Stimulated activated naive CD8-positive, alpha-beta T cell treated with anti-CD3 and anti-CD28 coated beads, Interleukin-15, Interleukin-2, amounts not matched to agents 100 U/mL and 50 U/mL, for 24 hours (primary cell): ENCODE measurements at regions not wholly inside any gene's neighbourhood (a gene's known extent, or its start where the extent isn't known, plus 50 kb on each side); places are given as distances from the start of the nearest gene placed in this dataset.

Source experiments
- ATAC-seq: fragments of 150-1000 bp; cut with Tn5 transposase; one replicate; pipeline ENCODE4 v1.10.0; 2021
- DNase-seq: peaks from one replicate; pipeline ENCODE4 v3.0.0; 2021

DNA sequence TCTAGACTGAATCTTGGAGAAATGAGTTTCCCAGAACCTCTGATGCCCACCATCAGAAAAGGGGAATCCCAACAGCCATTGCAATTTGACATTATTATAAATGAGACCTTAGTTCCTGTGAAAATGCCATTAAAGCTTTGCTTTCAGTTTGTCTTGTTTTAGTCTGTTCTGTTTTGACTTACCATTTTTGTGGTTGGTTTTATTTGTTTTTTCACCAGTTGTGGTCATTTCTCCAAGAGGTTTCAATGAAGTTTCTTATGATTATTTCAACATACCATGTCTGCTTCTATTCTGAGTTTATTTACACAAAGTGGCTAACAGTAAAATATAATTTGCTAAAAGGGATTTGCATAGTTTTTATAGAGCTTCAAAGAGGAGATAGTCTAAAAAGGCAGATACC lies 175.0 kb upstream of the MCTP2 start:
- DNase-seq, result no peak

DNA sequence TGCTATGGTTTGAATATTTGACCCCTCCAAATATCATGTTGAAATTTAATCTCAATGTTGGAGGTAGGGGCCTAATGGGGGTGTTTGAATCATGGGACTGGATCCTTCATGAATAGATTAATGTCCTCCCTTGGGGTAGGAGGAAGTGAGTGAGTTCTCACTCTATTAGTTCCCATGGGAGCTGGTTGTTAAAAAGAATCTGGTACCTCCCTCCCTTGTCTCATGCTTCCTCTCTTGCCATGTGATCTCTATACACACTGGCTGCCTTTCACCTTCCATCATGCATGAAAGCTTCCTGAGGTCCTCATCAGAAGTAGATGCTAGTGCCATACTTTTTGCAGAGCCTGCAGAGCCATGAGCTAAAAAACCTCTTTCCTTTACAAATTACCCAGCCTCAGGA lies 177.7 kb upstream of the MCTP2 start:
- DNase-seq (no peak), ATAC-seq (no peak)

More for the DNA sequence above, 175.0 kb upstream of the MCTP2 start:
- ATAC-seq, result no peak

DNA sequence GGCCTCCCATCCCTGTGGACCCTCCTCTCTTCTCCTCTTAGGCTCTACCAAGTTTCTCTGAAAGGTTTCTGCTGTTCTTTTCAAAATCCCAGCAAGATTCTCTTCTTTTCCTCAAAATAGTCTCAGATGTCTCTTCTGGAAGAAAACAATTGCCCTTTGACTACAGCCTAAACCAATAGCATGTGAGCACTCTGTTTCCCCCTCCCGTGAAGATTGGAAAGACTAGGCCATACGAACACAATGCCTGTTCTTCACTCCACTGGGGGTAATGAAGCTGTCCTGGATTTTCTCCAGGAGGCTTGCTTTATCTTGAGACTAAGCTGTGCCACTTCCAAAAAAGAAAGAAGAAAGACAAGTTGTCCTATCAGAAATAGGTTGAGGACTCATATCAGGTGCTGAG lies 178.7 kb upstream of the MCTP2 start:
- no peak for DNase-seq
- no peak for ATAC-seq

DNA sequence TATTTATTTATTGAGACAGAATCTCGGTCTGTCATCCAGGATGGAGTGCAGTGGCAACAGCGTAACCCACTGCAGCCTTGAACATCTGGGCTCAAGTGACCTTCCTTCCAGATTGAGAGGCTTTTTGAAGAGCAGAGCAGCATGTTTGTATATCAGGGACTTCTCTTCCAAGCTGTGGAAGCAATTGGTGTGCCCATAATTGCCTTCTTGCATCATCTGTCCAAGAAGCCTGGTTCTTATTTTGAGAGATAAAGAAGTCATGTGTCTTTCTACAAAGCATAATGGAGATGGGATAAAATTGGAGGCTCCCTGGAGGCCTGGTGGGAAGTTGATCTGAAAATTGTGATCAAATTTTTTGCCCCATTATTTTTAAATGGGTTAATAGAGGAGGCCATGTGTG lies 183.8 kb upstream of the MCTP2 start:
- DNase-seq (no peak), ATAC-seq (no peak)

DNA sequence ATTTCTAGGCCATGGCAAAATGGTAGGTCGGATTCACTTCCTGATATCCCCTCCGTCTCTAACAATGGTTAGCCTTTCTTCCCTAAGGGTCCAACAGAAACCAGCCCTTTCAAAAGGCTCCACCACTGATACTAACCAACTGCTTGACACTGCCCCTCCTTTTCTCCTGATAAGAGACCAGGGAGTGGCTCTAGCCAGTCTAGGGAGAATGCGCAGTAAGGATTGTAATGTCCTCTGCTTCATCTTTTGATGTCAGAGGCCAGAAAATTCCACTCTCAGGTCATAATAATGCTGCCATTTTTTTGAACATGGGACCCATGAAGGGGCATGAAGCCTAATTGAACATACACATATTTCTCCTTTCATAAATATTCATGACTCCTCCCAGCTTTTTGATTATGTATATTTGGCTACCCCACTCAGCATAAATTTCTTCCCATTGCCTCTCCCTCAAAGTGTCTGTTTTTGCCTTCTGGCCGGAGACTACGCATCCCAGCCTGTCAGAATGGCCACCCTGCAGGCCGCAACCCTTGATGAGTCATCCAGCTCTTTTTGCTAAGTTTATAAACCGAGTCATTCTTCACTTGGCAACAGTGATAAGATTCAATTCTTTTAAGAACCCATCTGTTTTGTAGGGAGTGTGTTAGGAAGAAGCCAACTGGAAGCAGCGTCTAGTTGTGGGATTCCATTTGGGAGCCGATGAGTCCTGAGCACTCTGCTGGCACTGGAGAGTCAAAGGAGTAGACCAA lies 189.0 kb upstream of the MCTP2 start:
- DNase-seq, result no peak
- ATAC-seq, result no peak

DNA sequence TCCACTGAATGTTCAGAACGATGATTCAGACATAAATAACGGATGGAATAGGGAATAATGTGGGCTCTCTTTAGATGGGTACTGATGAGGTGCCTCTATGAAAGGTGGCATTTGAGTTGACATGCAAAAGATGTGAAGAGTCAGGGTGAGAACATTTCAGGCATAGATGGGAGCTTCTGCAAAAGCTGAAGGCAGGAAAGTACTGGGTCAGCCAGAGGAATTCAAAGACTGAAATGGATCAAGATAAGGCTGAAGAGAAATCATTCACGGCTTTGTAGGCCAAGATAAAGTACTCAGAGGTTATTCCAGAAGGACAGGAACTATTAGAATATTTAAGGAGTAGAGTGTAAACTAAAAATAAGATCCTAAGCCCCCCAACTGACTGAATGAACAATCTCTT lies 189.6 kb upstream of the MCTP2 start:
- DNase-seq (no peak), ATAC-seq (no peak)

DNA sequence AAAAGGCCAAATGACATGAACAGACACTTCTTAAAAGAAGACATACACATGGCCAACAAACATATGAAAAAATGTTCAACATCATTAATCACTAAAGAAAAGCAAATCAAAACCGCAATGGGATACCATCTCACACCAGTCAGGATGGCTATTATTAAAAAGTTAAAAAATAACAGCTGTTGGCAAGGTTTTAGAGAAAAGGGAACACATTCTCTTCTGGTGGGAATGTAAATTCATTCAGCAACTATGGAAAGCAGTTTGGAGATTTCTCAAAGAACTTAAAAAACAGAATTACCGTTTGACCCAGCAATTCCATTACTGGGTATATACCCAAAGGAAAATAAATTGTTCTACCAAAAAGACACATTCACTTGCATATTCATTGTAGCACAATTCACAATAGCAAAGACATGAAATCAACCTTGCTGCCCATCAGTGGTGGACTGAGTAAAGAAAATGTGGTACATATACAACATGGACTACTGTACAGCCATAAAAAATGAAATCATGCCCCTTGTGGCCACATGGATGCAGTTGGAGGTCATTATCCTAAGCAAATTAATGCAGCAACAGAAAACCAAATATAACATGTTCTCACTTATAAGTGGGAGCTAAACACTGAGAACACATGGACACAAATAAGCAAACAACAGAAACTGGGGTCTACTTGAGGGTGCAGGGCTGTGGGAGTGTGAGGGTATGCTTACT lies 190.7 kb upstream of the MCTP2 start:
- no peak for DNase-seq
- ATAC-seq, result no peak

DNA sequence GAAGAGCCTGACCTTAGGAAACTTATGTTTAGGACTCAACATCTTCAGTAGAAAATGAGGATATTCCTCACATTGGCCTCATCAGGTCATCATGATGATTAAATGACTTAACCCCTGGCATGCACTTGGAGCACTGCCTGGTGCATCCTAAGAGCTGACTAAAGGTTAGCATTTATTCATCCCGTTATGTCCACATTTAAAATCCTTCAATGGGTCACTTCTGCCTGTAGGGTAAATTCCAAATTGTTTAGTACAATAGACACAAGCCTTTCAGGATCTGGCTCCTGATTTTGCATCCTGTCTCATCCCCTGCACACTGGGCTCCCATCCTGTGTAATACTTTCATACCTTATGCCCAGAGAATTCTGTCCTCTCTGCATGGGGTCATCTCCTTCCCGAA lies 195.2 kb upstream of the MCTP2 start:
- ATAC-seq (no peak), DNase-seq (no peak)

DNA sequence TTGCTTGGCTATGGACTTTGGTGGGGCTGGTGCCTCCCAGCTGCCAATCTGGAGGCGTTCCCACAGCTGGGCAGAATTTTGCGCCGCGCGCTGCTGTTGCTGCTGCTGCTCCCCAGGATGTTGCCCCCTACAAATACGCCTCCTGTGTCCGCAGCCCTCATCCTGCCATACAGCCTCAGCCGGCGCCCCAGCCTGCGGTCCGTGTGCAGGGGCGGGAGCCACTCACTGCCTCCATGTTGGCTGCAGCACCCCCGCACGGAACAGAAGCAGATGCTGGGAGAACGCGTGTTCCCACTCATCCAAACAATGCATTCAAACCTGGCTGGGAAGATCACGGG lies 197.7 kb upstream of the MCTP2 start:
- ATAC-seq, result no peak
- no peak for DNase-seq

DNA sequence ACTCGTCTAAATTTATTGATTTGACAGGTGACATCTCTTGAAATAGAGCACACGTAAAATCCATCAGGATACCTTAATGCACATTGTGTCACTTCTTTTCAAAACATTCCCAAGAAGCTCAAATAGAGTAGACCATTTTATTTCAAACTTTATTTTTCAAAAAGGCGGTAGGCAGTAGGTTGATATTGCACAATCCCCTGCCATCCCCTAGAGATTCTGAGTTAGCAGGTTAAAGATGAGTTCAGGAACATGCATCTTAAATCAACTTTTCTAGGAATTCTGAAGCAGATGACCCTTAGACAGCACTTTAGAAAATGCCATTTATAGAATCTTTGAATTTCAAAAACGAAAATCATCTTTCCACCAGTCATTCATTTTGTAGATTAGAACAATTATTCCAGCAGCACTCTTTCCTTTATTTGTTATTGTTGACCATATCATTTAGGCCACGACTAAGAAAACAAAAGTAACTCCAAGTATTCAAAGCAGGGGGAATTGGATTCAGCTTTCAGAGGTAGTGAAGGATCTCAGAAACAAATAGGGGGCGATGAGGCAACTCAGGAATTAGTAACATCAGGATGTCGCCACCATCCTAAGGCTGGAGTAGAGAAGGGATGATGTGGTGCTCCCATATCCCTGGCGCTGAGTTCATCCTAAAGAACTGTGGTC lies 198.2 kb upstream of the MCTP2 start:
- DNase-seq (no peak), ATAC-seq (no peak)

DNA sequence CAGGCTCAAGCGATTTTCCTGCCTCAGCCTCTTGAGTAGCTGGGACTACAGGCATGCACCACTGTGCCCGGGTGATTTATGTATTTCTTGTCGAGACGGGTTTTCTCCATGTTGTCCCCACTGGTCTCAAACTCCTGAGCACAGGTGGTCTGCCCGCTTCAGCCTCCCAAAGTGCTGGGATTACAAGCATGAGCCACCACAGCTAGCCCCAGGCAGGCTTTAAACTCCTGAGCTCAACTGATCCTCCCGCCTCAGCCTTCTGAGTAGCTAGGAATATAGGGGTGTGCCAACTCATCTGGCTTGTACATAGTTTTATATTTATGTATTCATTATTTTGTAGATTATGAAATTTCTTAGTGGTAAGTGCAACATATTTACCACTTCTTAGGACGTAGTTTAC lies 198.8 kb upstream of the MCTP2 start:
- DNase-seq (no peak), ATAC-seq (no peak)

DNA sequence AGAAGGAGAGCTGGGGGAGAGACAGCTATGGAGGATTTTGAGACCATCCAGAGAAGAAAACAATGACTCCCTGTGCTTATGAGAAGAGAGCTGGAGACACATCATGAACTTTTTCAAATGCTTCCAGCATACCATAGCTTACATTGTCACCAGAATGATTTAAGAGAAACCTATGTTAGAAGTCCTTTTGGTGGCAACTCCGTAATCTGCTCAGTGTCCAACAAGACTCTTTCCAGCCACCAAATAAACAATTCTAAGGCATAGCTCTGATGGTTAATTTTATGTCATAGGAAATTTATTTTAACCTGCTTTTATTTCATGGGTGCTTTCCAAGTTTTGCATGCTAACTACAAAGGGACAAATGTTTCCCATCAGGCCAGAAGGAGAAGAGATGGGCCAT lies 200.3 kb upstream of the MCTP2 start:
- DNase-seq, result no peak
- ATAC-seq, result no peak

DNA sequence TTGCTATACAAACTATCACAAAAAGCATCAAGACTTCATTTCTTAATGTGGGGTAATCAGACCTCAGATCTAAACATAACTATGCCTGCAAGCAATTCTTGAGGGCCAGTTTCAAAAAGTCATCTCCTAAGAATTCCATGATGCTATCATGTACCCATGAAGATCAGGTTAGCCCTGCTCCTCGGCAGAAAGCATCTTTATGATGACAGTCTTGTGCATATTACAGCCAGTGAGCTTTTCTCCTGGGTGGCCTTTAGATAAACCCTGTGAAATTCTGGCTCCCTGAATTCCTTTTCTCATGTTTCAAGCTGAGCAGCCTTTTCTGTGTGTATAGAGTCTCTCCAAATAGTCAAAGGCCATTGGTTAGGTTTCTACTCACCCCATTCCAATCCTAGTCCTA lies 201.9 kb upstream of the MCTP2 start:
- no peak for ATAC-seq
- DNase-seq, result no peak

DNA sequence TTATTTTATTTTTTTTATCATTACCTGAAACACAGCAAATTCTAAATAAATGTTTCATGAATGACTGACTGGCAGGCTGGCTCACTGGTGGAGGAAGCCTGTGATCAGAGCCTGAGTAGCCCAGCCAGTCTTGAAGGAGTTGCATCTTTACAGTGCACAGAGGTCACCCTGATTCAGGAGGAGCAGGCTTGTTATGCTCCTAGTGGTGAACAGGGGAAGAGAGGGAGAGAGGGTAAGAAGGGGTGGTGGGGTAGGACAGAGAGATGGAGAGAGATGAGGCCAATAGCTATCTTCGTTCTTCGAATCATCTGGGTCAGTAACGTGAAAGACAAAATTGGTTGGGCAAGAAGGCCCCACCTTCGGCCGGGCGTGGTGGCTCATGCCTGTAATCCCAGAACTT lies 202.6 kb upstream of the MCTP2 start:
- ATAC-seq (no peak), DNase-seq (no peak)

DNA sequence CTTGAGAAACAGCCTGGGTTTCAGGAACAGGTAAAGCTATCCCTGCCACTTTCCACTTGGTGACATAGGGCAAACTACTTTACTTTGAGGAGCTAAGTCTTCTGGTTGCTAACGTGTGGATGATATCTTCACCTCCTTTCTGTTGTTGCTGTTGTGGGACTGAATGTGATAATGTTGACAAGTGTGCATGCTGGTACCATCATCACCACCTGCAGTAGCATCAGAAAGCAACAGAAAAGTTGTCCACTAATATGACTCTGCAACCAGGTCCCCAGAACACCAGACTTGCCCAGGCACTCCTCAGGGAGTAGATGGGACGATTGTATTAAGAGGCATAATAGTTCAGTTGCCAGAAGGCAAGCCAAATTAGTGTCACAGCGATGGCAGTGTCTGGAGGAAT lies 203.2 kb upstream of the MCTP2 start:
- no peak for ATAC-seq
- DNase-seq, result no peak

DNA sequence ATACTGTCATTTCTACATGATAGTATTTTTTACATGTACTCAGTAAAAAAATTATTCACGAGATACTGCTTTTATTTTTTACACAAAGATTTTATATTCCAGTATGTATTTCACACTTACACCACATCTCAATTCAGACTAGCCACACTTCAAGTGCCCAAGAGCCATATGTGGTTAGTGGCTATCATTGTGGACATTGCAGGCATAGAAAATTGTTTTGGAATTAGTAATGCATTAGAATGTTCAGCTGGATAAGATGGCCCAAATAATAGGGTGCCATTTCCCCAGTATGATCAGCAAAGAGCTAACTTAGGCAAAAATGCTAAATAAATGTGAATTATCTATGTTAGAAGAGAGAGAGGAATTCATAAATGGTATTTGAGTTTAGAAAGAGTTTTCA lies 203.8 kb upstream of the MCTP2 start:
- ATAC-seq (no peak), DNase-seq (no peak)

DNA sequence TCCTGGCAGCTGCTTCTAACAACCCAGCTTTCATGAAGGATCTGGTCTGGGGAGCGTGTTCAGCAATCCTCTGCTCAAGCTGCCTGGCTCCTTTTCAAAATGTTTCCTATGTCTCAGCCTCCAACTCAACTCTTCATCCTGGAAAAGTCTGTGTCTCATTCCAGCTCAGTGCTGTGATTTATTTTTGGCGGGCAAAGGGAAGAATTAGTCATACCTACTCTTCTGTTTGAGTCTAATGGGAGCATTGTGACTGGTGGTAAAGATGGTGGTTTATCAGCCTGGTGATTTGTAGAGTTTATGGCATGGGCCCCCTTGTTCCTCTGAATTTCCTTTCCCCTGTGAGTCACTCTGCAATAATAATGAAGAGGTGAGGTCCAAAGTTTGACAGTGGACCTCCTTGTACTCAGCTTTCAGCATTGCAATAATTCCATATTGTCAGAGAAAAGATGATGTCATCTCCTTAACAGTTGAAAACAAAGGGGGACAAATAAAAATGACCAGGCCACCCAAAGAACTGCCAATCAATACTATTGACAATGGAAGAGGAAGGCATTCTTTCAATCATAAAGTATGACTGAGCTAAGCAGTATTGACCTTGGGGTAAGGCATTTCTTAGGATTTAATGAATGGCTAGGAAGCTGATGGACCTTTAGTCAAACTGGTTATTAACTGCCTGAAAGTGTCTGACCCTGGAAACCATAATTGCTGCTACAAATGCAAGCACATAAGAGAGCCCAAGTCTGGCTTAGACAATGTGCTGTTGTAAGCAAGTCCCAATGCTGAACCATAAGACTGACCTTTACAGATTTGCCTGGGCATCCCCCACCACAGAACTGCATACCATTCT lies 204.7 kb upstream of the MCTP2 start:
- no peak for ATAC-seq
- DNase-seq, result no peak

DNA sequence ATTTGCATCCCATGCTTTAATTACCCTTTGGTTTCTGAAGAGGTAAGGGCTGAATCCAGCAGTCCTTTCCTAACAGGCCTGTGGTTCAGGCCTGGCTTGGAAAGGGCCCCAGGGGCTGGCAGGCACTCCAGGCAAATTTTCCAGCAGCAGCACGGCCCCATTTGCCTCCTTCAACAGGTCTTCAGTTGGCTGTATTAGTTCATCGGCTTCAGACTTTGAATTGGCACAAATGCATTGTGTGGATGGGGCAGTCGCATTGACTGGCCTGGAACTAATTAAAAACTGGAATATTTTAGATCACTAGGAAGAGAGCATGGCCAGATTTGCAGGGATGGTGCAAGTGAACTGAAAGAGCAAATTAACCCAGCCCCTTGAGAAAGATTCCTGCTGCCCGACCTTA lies 207.8 kb upstream of the MCTP2 start:
- DNase-seq (no peak), ATAC-seq (no peak)

DNA sequence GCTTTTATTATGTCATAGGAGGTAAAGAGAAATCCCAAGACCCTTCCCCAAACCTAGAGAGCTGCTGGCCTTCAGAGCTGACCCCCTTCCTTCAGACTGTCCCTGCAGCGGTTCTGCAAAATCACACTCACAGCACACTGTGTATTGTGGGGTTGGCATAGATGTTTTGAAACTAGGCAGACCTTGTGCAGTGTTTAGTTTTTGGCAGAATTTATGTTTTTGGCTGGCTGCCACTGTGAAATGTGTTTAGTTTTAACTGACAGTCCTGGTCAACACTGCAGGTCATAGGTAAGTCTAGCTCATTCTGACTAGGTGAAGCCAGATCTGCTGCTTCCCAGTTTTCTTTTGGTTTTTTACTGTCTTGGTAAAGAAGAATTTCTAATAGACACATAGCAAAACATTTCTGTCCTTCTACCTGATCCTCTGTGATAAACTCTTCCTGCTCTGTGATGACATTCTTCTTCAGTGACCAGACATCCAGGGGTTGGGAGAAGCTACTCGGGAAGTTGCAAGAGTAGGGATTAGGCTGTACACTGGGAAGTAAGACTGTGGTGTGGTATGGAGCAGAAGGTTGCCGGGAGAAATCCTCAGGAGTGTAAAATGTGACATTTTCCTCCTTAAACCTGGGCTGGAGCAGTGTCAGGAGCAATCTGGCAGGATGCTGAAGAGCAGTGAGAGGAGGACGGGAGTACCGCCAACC lies 209.6 kb upstream of the MCTP2 start:
- DNase-seq (no peak), ATAC-seq (no peak)

DNA sequence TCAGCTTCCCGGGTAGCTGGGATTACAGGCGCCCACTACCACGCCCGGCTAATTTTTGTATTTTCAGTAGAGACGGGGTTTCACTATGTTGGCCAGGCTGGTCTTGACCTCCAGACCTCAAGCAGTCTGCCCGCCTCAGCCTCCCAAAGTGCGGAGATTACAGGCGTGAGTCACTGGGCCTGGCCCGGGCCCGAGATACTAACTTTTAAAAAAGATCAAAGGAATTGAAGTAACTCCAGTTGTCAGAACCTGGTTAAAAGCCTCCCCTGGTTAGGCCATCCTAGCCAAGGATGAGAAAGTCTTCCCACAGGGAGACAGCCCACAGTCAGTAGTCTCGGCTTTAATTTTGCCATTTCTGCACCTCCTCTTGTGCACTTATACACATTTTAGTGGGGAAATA lies 212.3 kb upstream of the MCTP2 start:
- DNase-seq, result no peak
- ATAC-seq, result no peak

DNA sequence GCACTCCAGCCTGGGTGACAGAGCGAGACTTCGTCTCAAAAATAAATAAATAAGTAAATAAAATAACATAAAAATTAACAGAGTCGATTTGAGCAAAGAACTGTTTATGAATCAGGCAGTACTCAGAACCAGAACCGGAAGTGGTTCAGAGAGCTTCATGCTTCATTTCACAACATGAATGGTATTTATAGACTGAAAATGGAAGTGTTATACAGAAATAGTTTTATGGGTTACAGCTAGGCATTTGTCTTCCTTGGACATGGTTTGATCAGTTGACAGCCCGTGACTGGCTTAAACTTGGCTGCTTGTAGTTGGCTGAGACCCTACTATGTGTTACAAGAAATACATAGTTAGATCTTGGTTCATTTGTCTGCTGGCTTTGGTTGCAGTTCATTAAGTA lies 216.0 kb upstream of the MCTP2 start:
- no peak for ATAC-seq
- DNase-seq, result no peak
